Liver (tissue), 8 donors: ENCODE measurements at regions not wholly inside any gene's neighbourhood (a gene's known extent, or its start where the extent isn't known, plus 50 kb on each side); places are given as distances from the start of the nearest gene placed in this dataset.
"Not testable (repeated sequence)": the region's sequence is repeated elsewhere in the genome, so short reads cannot be mapped to it uniquely, and the experiment has no call there.

Experiments
- DNase-seq: peaks from one replicate; pipeline ENCODE4 v3.0.0-alpha.2; 2017; ENCODE audit warnings: low spot score
- H3K27ac ChIP-seq, 2 donors: one replicate each; pipeline ENCODE4 v1.7.0; 2013; ENCODE audit warnings: inconsistent platforms in 2 of 2, low read length in 2 of 2, control low read depth in 1 of 2, low read depth in 1 of 2, mild to moderate bottlenecking in 1 of 2
- H3K27me3 ChIP-seq, 4 donors: one replicate each; pipeline versions ENCODE4 v1.6.1 to v1.7.0; 2013; ENCODE audit warnings: low read length in 3 of 4, inconsistent platforms in 1 of 4, mild to moderate bottlenecking in 1 of 4, moderate library complexity in 1 of 4; ENCODE audit not compliant: control insufficient read depth in 4 of 4, insufficient read depth in 4 of 4
- H3K36me3 ChIP-seq, 4 donors: one replicate each; pipeline versions ENCODE4 v1.6.1 to v1.7.0; 2013; ENCODE audit warnings: low read length in 3 of 4, mild to moderate bottlenecking in 3 of 4, low read depth in 1 of 4, moderate library complexity in 1 of 4; ENCODE audit not compliant: control insufficient read depth in 4 of 4, insufficient read depth in 3 of 4
- H3K4me1 ChIP-seq, 4 donors: one replicate each; pipeline versions ENCODE4 v1.6.1 to v1.7.0; 2013; ENCODE audit warnings: low read length in 3 of 4, mild to moderate bottlenecking in 3 of 4, moderate library complexity in 1 of 4; ENCODE audit not compliant: control insufficient read depth in 4 of 4, insufficient read depth in 4 of 4
- H3K4me3 ChIP-seq, 3 donors: one replicate each; pipeline versions ENCODE4 v1.6.1 to v1.7.0; 2013; ENCODE audit warnings: low read length in 3 of 3, control low read depth in 1 of 3, low read depth in 1 of 3, mild to moderate bottlenecking in 1 of 3
- H3K9ac ChIP-seq, 2 donors: one replicate each; pipeline ENCODE4 v1.7.0; 2013; ENCODE audit warnings: low read length in 2 of 2, mild to moderate bottlenecking in 2 of 2, moderate library complexity in 2 of 2, control low read depth in 1 of 2, low read depth in 1 of 2
- H3K9me3 ChIP-seq, 4 donors: one replicate each; pipeline versions ENCODE4 v1.6.1 to v1.7.0; 2013; ENCODE audit warnings: low read length in 3 of 4; ENCODE audit not compliant: control insufficient read depth in 4 of 4
- ATF3 ChIP-seq: IDR thresholded peaks from 2 replicates; pipeline ENCODE4 v1.6.1; 2016; ENCODE audit warnings: antibody characterized with exemption
- CTCF ChIP-seq: fragments of 150-350 bp; IDR thresholded peaks from 2 replicates; pipeline ENCODE4 v1.5.1; 2017; ENCODE audit warnings: improper control_type of control experiment, low read depth, low read length; ENCODE audit not compliant: missing input control
- FOXA2 ChIP-seq: IDR thresholded peaks from 2 replicates; pipeline ENCODE4 v1.6.1; 2016; ENCODE audit warnings: antibody characterized with exemption
- GABPA ChIP-seq, 2 donors: IDR thresholded peaks in 1 of 2; conservative IDR thresholded peaks in 1 of 2; 2 replicates each; pipeline ENCODE4 v1.6.1; 2016; ENCODE audit warnings: antibody characterized with exemption in 2 of 2, mild to moderate bottlenecking in 1 of 2, moderate library complexity in 1 of 2
- HNF4A ChIP-seq, 2 donors: conservative IDR thresholded peaks; 2 replicates each; pipeline ENCODE4 v1.6.1; 2016; ENCODE audit warnings: antibody characterized with exemption in 2 of 2, mild to moderate bottlenecking in 2 of 2
- HNF4G ChIP-seq: IDR thresholded peaks from 2 replicates; pipeline ENCODE4 v1.6.1; 2016; ENCODE audit warnings: antibody characterized with exemption
- JUND ChIP-seq, 2 donors: IDR thresholded peaks; 2 replicates each; pipeline ENCODE4 v1.6.1; 2016; ENCODE audit warnings: antibody characterized with exemption in 2 of 2
- MAX ChIP-seq: IDR thresholded peaks from 2 replicates; pipeline ENCODE4 v1.6.1; 2016; ENCODE audit warnings: antibody characterized with exemption
- NR2F2 ChIP-seq: IDR thresholded peaks from 2 replicates; pipeline ENCODE4 v1.6.1; 2016; ENCODE audit warnings: antibody characterized with exemption
- RAD21 ChIP-seq, 2 donors: IDR thresholded peaks; 2 replicates each; pipeline ENCODE4 v1.6.1; 2016; ENCODE audit warnings: antibody characterized with exemption in 2 of 2, mild to moderate bottlenecking in 2 of 2
- REST ChIP-seq: IDR thresholded peaks from 2 replicates; pipeline ENCODE4 v1.6.1; 2016; ENCODE audit warnings: antibody characterized with exemption, mild to moderate bottlenecking
- RXRA ChIP-seq, 2 donors: IDR thresholded peaks; 2 replicates each; pipeline ENCODE4 v1.6.1; 2017 to 2018; ENCODE audit warnings: antibody characterized with exemption in 2 of 2, mild to moderate bottlenecking in 1 of 2
- SP1 ChIP-seq: IDR thresholded peaks from 2 replicates; pipeline ENCODE4 v1.6.1; 2018; ENCODE audit warnings: antibody characterized with exemption, mild to moderate bottlenecking
- TAF1 ChIP-seq: conservative IDR thresholded peaks from 2 replicates; pipeline ENCODE4 v1.6.1; 2016; ENCODE audit warnings: antibody characterized with exemption, mild to moderate bottlenecking
- YY1 ChIP-seq: IDR thresholded peaks from 2 replicates; pipeline ENCODE4 v1.6.1; 2016; ENCODE audit warnings: antibody characterized with exemption, mild to moderate bottlenecking
- WGBS: extraction: QIAGEN DNeasy Blood & Tissue Kit; methylation state at CpG from one replicate; pipeline ENCODE4 v1.1.7; 2013; 5-methylcytosine and 5-hydroxymethylcytosine counted together
- TF ChIP-seq, protein P1 (sequence below): IDR thresholded peaks from 2 replicates; pipeline ENCODE4 v1.6.1; 2016; ENCODE audit warnings: antibody characterized with exemption
- donor health status: healthy.
- donor health status: healthy.
- donor health status: healthy.
- donor health status: healthy.
- donor health status: healthy.

DNA sequence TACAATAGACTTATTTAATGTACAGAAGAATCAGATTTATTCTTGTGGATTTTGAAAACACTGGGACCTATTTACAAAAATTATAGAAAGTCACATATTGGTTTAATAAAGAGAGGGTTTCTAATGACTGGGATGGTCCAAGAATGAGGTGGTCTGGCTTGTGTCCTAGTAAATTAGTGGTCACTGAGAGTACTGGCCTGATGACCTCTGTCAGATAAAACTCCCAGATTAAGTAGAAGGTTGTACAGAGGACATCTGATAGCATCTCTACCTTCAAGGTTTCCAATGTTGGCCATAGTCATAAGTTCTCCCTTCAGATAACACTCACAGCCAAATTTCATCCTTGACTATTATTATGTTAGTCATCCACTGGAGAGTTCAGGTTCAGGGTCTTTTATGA, 692.9 kb downstream of the MTRR start:
- no peaks in the 10 kb centered on the region for H3K27me3 ChIP-seq
- H3K36me3 ChIP-seq: no peaks in the 10 kb centered on the region
- H3K9me3 ChIP-seq: no peaks in the 10 kb centered on the region
- H3K4me1 ChIP-seq: no peaks in the 10 kb centered on the region
- no peak overlapping the region for H3K4me3 ChIP-seq
- no peak overlapping the region for H3K9ac ChIP-seq
- no peak for DNase-seq
- no peak for TF ChIP-seq NR2F2
- no peak for TF ChIP-seq RAD21 (IDR thresholded peaks at IDR 0.05)
- TF ChIP-seq YY1: no peak
- TF ChIP-seq ATF3: no peak
- TF ChIP-seq MAX: no peak
- TF ChIP-seq CTCF: no peak
- no peak for TF ChIP-seq REST
- no peak for TF ChIP-seq FOXA2
- no peak for TF ChIP-seq SP1
- TF ChIP-seq JUND (IDR thresholded peaks at IDR 0.05): no peak
- no peak for TF ChIP-seq RXRA (IDR thresholded peaks at IDR 0.05)
- H3K27ac ChIP-seq: no peak overlapping the region

- not testable (repeated sequence) for H3K27me3 ChIP-seq, DNase-seq, H3K4me3 ChIP-seq, H3K36me3 ChIP-seq, H3K9me3 ChIP-seq, H3K4me1 ChIP-seq, H3K9ac ChIP-seq, H3K27ac ChIP-seq
- 70% methylated on average over 6 of the region's 6 CpGs for WGBS
Observed at GRCh38 chr5:8563540-8563939, 694.6 kb downstream of the MTRR start.

GRCh38 chr5:8568858-8569257, 699.9 kb downstream of the MTRR start:
- no peaks in the 10 kb centered on the region for H3K4me1 ChIP-seq
- no peak overlapping the region for H3K27ac ChIP-seq
- H3K36me3 ChIP-seq: no peaks in the 10 kb centered on the region
- DNase-seq: no peak
- no peaks in the 10 kb centered on the region for H3K27me3 ChIP-seq
- no peak overlapping the region for H3K9ac ChIP-seq
- 63% methylated on average over 6 of the region's 6 CpGs for WGBS
- no peaks in the 10 kb centered on the region for H3K9me3 ChIP-seq
- no peak overlapping the region for H3K4me3 ChIP-seq
- TF ChIP-seq, protein P1, sequence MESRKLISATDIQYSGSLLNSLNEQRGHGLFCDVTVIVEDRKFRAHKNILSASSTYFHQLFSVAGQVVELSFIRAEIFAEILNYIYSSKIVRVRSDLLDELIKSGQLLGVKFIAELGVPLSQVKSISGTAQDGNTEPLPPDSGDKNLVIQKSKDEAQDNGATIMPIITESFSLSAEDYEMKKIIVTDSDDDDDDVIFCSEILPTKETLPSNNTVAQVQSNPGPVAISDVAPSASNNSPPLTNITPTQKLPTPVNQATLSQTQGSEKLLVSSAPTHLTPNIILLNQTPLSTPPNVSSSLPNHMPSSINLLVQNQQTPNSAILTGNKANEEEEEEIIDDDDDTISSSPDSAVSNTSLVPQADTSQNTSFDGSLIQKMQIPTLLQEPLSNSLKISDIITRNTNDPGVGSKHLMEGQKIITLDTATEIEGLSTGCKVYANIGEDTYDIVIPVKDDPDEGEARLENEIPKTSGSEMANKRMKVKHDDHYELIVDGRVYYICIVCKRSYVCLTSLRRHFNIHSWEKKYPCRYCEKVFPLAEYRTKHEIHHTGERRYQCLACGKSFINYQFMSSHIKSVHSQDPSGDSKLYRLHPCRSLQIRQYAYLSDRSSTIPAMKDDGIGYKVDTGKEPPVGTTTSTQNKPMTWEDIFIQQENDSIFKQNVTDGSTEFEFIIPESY: no peak
- TF ChIP-seq TAF1: no peak
- no peak for TF ChIP-seq HNF4G
- no peak for TF ChIP-seq FOXA2
- TF ChIP-seq NR2F2: no peak
- no peak for TF ChIP-seq YY1
- no peak for TF ChIP-seq CTCF
- no peak for TF ChIP-seq HNF4A (conservative IDR thresholded peaks at IDR 0.05)
- no peak for TF ChIP-seq MAX
- no peak for TF ChIP-seq GABPA (IDR thresholded peaks at IDR 0.05 in 1 of 2, conservative IDR thresholded peaks at IDR 0.05 in 1 of 2)
- no peak for TF ChIP-seq ATF3
- no peak for TF ChIP-seq RXRA (IDR thresholded peaks at IDR 0.05)
- no peak for TF ChIP-seq RAD21 (IDR thresholded peaks at IDR 0.05)
